Vagina (tissue), 2 donors: ENCODE measurements at regions not wholly inside any gene's neighbourhood (a gene's known extent, or its start where the extent isn't known, plus 50 kb on each side); places are given as distances from the start of the nearest gene placed in this dataset.
A peak's percentile ranks its signal among the peaks of the same experiment; 100 is the strongest.
"Not testable (repeated sequence)": the region's sequence is repeated elsewhere in the genome, so short reads cannot be mapped to it uniquely, and the experiment has no call there.

Experiments used
- DNase-seq, 2 donors: peaks; one replicate each; pipeline ENCODE4 v3.0.0-alpha.2; 2017; ENCODE audit errors: extremely low spot score in 2 of 2
- H3K27ac ChIP-seq: fragments of 200-600 bp; sonication (generic); one replicate; pipeline ENCODE4 v1.5.1; 2019
- H3K27me3 ChIP-seq: fragments of 200-600 bp; sonication (generic); one replicate; pipeline ENCODE4 v1.5.1; 2019
- H3K36me3 ChIP-seq, 2 donors: fragments of 200-600 bp; sonication (generic); one replicate each; pipeline ENCODE4 v1.5.1; 2017 to 2019
- H3K4me1 ChIP-seq: fragments of 200-600 bp; sonication (generic); one replicate; pipeline ENCODE4 v1.5.1; 2019
- H3K4me3 ChIP-seq, 2 donors: fragments of 200-600 bp; sonication (generic); 1 replicate in 1 of 2; 2 replicates in 1 of 2; pipeline ENCODE4 v1.5.1; 2016 to 2019
- H3K9me3 ChIP-seq: fragments of 200-600 bp; sonication (generic); one replicate; pipeline ENCODE4 v1.5.1; 2019
- intact Hi-C: fragments of 100-400 bp; cut with DNase I; formaldehyde crosslinking; loops from one replicate; pipeline ENCODE4 v1.15.1; 2023

GRCh38 chr5:71289946-71290345 is 165.5 kb upstream of the BDP1 start:
- H3K4me1 ChIP-seq, intact Hi-C loops, H3K9me3 ChIP-seq, H3K27me3 ChIP-seq, DNase-seq, H3K36me3 ChIP-seq: not testable (repeated sequence)
- Histone ChIP-seq H3K27ac (peak overlapping the region; percentile 76), H3K4me3 (peak overlapping the region; percentile 38 to 48)

GRCh38 chr5:71290979-71291378 is 164.5 kb upstream of the BDP1 start:
- H3K4me1 ChIP-seq, intact Hi-C loops, H3K27me3 ChIP-seq, H3K4me3 ChIP-seq, H3K27ac ChIP-seq, H3K36me3 ChIP-seq, H3K9me3 ChIP-seq, DNase-seq: not testable (repeated sequence)
